Adrenal gland (tissue), 5 donors: ENCODE measurements at regions not wholly inside any gene's neighbourhood (a gene's known extent, or its start where the extent isn't known, plus 50 kb on each side); places are given as distances from the start of the nearest gene placed in this dataset.

ENCODE experiments used
- CTCF ChIP-seq, 6 experiments: fragments of 450-650 bp in 4 of 6; fragments of 200-600 bp in 2 of 6; sonication (generic) in 1 of 6; IDR thresholded peaks; 1 replicate in 5 of 6; 2 replicates in 1 of 6; pipeline versions ENCODE4 v1.5.1 to v1.8.0; 2016 to 2021; ENCODE audit warnings: antibody characterized with exemption in 6 of 6, mild to moderate bottlenecking in 2 of 6, moderate library complexity in 1 of 6
- POLR2A ChIP-seq, 2 donors: fragments of 450-650 bp; IDR thresholded peaks; one replicate each; pipeline ENCODE4 v1.6.1; 2017; ENCODE audit warnings: antibody characterized with exemption in 2 of 2, mild to moderate bottlenecking in 2 of 2, moderate library complexity in 1 of 2
- donor health status: DM: no; HTN: no; CAD: no.

- TF ChIP-seq POLR2A (IDR thresholded peaks at IDR 0.05): no peak
- no peak for TF ChIP-seq CTCF (IDR thresholded peaks at IDR 0.05)
Measured at GRCh38 chr10:36489181-36489580, 636.2 kb upstream of the ANKRD30A start.
